ENCODE measurements at regions not wholly inside any gene's neighbourhood (a gene's known extent, or its start where the extent isn't known, plus 50 kb on each side); places are given as distances from the start of the nearest gene placed in this dataset.

- WGBS = 75% methylated on average over 6 of the region's 6 CpGs
- H3K27me3 ChIP-seq (ENCODE audit: control insufficient read depth in 4 of 4, insufficient read depth in 4 of 4, low read length in 3 of 4) = no peaks in the 10 kb centered on the region
- H3K9ac ChIP-seq (ENCODE audit: low read depth in 1 of 2, low read length in 2 of 2) = no peak overlapping the region
- no peaks in the 10 kb centered on the region for H3K9me3 ChIP-seq (ENCODE audit: control insufficient read depth in 4 of 4, low read length in 3 of 4)
- H3K27ac ChIP-seq (ENCODE audit: low read depth in 1 of 2, low read length in 2 of 2) = no peak overlapping the region
- no peak overlapping the region for H3K4me3 ChIP-seq (ENCODE audit: low read depth in 1 of 3, low read length in 3 of 3)
- no peaks in the 10 kb centered on the region for H3K36me3 ChIP-seq (ENCODE audit: control insufficient read depth in 4 of 4, insufficient read depth in 3 of 4, low read depth in 1 of 4, low read length in 3 of 4)
- no peaks in the 10 kb centered on the region for H3K4me1 ChIP-seq (ENCODE audit: control insufficient read depth in 4 of 4, insufficient read depth in 4 of 4, low read length in 3 of 4)
- no peak for DNase-seq (ENCODE audit: low spot score)
- no peak for TF ChIP-seq FOXA1 (IDR thresholded peaks at IDR 0.05)
- TF ChIP-seq RXRA (IDR thresholded peaks at IDR 0.05) = no peak
- TF ChIP-seq FOXA2 (IDR thresholded peaks at IDR 0.05) = no peak
- TF ChIP-seq, protein P1, sequence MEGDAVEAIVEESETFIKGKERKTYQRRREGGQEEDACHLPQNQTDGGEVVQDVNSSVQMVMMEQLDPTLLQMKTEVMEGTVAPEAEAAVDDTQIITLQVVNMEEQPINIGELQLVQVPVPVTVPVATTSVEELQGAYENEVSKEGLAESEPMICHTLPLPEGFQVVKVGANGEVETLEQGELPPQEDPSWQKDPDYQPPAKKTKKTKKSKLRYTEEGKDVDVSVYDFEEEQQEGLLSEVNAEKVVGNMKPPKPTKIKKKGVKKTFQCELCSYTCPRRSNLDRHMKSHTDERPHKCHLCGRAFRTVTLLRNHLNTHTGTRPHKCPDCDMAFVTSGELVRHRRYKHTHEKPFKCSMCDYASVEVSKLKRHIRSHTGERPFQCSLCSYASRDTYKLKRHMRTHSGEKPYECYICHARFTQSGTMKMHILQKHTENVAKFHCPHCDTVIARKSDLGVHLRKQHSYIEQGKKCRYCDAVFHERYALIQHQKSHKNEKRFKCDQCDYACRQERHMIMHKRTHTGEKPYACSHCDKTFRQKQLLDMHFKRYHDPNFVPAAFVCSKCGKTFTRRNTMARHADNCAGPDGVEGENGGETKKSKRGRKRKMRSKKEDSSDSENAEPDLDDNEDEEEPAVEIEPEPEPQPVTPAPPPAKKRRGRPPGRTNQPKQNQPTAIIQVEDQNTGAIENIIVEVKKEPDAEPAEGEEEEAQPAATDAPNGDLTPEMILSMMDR (IDR thresholded peaks at IDR 0.05; ENCODE audit: low read depth, low read length, missing input control) = no peak
- TF ChIP-seq HNF4G (IDR thresholded peaks at IDR 0.05) = no peak
- no peak for TF ChIP-seq NR2F2 (IDR thresholded peaks at IDR 0.05)
- TF ChIP-seq ATF3 (IDR thresholded peaks at IDR 0.05) = no peak
- TF ChIP-seq, protein P2, sequence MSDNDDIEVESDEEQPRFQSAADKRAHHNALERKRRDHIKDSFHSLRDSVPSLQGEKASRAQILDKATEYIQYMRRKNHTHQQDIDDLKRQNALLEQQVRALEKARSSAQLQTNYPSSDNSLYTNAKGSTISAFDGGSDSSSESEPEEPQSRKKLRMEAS (IDR thresholded peaks at IDR 0.05) = no peak
- no peak for TF ChIP-seq TAF1 (conservative IDR thresholded peaks at IDR 0.05)
- no peak for TF ChIP-seq EGR1 (IDR thresholded peaks at IDR 0.05; ENCODE audit: low read depth in 2 of 2)
Observed at GRCh38 chr5:106321242-106321641, 1349.5 kb downstream of the EFNA5 start.

GRCh38 chr5:106314221-106314824, 1356.4 kb downstream of the EFNA5 start:
- Histone ChIP-seq H3K4me3 (ENCODE audit: low read depth in 1 of 3, low read length in 3 of 3) (no peak overlapping the region), H3K9ac (ENCODE audit: low read depth in 1 of 2, low read length in 2 of 2) (no peak overlapping the region), H3K36me3 (ENCODE audit: control insufficient read depth in 4 of 4, insufficient read depth in 3 of 4, low read depth in 1 of 4, low read length in 3 of 4) (no peaks in the 10 kb centered on the region), H3K9me3 (ENCODE audit: control insufficient read depth in 4 of 4, low read length in 3 of 4) (no peaks in the 10 kb centered on the region), H3K27me3 (ENCODE audit: control insufficient read depth in 4 of 4, insufficient read depth in 4 of 4, low read length in 3 of 4) (no peaks in the 10 kb centered on the region), H3K27ac (ENCODE audit: low read depth in 1 of 2, low read length in 2 of 2) (no peak overlapping the region), H3K4me1 (ENCODE audit: control insufficient read depth in 4 of 4, insufficient read depth in 4 of 4, low read length in 3 of 4) (no peaks in the 10 kb centered on the region)
- WGBS = 41% methylated on average over 2 of the region's 2 CpGs
- TF ChIP-seq, protein P2 (IDR thresholded peaks at IDR 0.05) = no peak
- TF ChIP-seq EGR1 (IDR thresholded peaks at IDR 0.05; ENCODE audit: low read depth in 2 of 2) (no peak), NR2F2 (IDR thresholded peaks at IDR 0.05) (no peak), GABPA (IDR thresholded peaks at IDR 0.05 in 1 of 2, conservative IDR thresholded peaks at IDR 0.05 in 1 of 2) (no peak), TAF1 (conservative IDR thresholded peaks at IDR 0.05) (no peak), JUND (IDR thresholded peaks at IDR 0.05) (no peak), ATF3 (IDR thresholded peaks at IDR 0.05) (no peak), SP1 (IDR thresholded peaks at IDR 0.05) (no peak), YY1 (IDR thresholded peaks at IDR 0.05) (no peak), HNF4G (IDR thresholded peaks at IDR 0.05) (no peak), FOXA2 (IDR thresholded peaks at IDR 0.05) (no peak), RAD21 (IDR thresholded peaks at IDR 0.05) (no peak), HNF4A (conservative IDR thresholded peaks at IDR 0.05) (no peak), RXRA (IDR thresholded peaks at IDR 0.05) (no peak), FOXA1 (IDR thresholded peaks at IDR 0.05) (no peak)
- TF ChIP-seq, protein P1 (IDR thresholded peaks at IDR 0.05; ENCODE audit: low read depth, low read length, missing input control) = no peak
- TF ChIP-seq, protein P3, sequence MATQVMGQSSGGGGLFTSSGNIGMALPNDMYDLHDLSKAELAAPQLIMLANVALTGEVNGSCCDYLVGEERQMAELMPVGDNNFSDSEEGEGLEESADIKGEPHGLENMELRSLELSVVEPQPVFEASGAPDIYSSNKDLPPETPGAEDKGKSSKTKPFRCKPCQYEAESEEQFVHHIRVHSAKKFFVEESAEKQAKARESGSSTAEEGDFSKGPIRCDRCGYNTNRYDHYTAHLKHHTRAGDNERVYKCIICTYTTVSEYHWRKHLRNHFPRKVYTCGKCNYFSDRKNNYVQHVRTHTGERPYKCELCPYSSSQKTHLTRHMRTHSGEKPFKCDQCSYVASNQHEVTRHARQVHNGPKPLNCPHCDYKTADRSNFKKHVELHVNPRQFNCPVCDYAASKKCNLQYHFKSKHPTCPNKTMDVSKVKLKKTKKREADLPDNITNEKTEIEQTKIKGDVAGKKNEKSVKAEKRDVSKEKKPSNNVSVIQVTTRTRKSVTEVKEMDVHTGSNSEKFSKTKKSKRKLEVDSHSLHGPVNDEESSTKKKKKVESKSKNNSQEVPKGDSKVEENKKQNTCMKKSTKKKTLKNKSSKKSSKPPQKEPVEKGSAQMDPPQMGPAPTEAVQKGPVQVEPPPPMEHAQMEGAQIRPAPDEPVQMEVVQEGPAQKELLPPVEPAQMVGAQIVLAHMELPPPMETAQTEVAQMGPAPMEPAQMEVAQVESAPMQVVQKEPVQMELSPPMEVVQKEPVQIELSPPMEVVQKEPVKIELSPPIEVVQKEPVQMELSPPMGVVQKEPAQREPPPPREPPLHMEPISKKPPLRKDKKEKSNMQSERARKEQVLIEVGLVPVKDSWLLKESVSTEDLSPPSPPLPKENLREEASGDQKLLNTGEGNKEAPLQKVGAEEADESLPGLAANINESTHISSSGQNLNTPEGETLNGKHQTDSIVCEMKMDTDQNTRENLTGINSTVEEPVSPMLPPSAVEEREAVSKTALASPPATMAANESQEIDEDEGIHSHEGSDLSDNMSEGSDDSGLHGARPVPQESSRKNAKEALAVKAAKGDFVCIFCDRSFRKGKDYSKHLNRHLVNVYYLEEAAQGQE (IDR thresholded peaks at IDR 0.05) = no peak
- TF ChIP-seq, protein P4, sequence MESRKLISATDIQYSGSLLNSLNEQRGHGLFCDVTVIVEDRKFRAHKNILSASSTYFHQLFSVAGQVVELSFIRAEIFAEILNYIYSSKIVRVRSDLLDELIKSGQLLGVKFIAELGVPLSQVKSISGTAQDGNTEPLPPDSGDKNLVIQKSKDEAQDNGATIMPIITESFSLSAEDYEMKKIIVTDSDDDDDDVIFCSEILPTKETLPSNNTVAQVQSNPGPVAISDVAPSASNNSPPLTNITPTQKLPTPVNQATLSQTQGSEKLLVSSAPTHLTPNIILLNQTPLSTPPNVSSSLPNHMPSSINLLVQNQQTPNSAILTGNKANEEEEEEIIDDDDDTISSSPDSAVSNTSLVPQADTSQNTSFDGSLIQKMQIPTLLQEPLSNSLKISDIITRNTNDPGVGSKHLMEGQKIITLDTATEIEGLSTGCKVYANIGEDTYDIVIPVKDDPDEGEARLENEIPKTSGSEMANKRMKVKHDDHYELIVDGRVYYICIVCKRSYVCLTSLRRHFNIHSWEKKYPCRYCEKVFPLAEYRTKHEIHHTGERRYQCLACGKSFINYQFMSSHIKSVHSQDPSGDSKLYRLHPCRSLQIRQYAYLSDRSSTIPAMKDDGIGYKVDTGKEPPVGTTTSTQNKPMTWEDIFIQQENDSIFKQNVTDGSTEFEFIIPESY (IDR thresholded peaks at IDR 0.05) = no peak
- no peak for DNase-seq (ENCODE audit: low spot score)

All from liver (tissue), 8 donors.